Heart left ventricle (tissue), 13 donors: ENCODE measurements at regions not wholly inside any gene's neighbourhood (a gene's known extent, or its start where the extent isn't known, plus 50 kb on each side); places are given as distances from the start of the nearest gene placed in this dataset.

Experiments
- POLR2A ChIP-seq, 2 donors: fragments of 450-650 bp; IDR thresholded peaks; one replicate each; pipeline ENCODE4 v1.6.1; 2017; ENCODE audit warnings: antibody characterized with exemption in 2 of 2, mild to moderate bottlenecking in 2 of 2, moderate library complexity in 2 of 2
- TF ChIP-seq, protein P1 (sequence below), 12 donors: fragments of 200-600 bp; sonication (generic) in 4 of 12; IDR thresholded peaks; one replicate each; pipeline versions ENCODE4 v1.5.0 to v1.8.0; 2018 to 2022; ENCODE audit warnings: antibody characterized with exemption in 12 of 12, mild to moderate bottlenecking in 5 of 12
- donor health status: ischemic (EF 13 %, LVEDD 7.1; RV severe dilation, severe dysfunction).
- donor health status: DM: no; HTN: yes; CAD: no.
- donor health status: DM: no; HTN: no; CAD: no.
- donor health status: ischemic (EF 25% LVEDD 6.9; RV normal size, moderate dysfunction).
- donor health status: ischemic (EF 25% LVEDD 5.7; RV mildly dilated, moderate dysfunction).
- donor health status: ischemic (EF 35%, LVEDD 5.7; RV mildly dilated, moderate dysfunction).
- donor health status: nonischemic (EF 11% LVEDD 7.7; RV severe dilation, severe dysfunction).
- donor health status: DM: yes; HTN: yes; CAD: no.
- donor health status: PGD.
- donor health status: ischemic (EF 29% LVEDD 5.4; RV normal size, mild dysfunction).
- donor health status: nonischemic (EF 23%, LVEDD 6.1; RV moderate dilation, normal function).

GRCh38 chr1:14452551-14452950, 145.9 kb upstream of the KAZN start:
- TF ChIP-seq, protein P1, sequence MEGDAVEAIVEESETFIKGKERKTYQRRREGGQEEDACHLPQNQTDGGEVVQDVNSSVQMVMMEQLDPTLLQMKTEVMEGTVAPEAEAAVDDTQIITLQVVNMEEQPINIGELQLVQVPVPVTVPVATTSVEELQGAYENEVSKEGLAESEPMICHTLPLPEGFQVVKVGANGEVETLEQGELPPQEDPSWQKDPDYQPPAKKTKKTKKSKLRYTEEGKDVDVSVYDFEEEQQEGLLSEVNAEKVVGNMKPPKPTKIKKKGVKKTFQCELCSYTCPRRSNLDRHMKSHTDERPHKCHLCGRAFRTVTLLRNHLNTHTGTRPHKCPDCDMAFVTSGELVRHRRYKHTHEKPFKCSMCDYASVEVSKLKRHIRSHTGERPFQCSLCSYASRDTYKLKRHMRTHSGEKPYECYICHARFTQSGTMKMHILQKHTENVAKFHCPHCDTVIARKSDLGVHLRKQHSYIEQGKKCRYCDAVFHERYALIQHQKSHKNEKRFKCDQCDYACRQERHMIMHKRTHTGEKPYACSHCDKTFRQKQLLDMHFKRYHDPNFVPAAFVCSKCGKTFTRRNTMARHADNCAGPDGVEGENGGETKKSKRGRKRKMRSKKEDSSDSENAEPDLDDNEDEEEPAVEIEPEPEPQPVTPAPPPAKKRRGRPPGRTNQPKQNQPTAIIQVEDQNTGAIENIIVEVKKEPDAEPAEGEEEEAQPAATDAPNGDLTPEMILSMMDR (IDR thresholded peaks at IDR 0.05), result no peak
- no peak for TF ChIP-seq POLR2A (IDR thresholded peaks at IDR 0.05)
